ENCODE measurements at regions not wholly inside any gene's neighbourhood (a gene's known extent, or its start where the extent isn't known, plus 50 kb on each side); places are given as distances from the start of the nearest gene placed in this dataset.
A peak's percentile ranks its signal among the peaks of the same experiment; 100 is the strongest.

DNA sequence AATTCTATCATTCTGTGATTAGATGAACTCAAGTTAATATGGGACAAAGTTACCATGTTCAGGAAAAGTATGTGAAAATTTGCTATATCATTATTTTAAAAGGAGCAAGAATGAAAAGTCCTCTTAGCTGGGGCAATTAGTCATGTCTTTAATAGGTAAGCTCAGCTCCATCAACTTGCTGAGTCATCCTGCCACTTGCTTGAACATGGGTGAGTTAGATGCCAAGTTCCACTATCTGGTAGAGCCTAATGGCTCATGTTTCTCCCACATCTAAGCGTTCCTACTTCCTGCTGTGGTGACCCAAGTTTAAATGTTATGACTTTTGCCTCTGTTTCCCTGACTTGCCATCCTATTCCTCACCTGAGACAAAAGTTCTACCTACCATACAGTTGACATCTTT lies 276.8 kb downstream of the ZNF674 start:
- H3K27ac ChIP-seq, result no peak overlapping the region
- DNase-seq (ENCODE audit: low spot score), result peak; percentile 43
- TF ChIP-seq, protein P1, sequence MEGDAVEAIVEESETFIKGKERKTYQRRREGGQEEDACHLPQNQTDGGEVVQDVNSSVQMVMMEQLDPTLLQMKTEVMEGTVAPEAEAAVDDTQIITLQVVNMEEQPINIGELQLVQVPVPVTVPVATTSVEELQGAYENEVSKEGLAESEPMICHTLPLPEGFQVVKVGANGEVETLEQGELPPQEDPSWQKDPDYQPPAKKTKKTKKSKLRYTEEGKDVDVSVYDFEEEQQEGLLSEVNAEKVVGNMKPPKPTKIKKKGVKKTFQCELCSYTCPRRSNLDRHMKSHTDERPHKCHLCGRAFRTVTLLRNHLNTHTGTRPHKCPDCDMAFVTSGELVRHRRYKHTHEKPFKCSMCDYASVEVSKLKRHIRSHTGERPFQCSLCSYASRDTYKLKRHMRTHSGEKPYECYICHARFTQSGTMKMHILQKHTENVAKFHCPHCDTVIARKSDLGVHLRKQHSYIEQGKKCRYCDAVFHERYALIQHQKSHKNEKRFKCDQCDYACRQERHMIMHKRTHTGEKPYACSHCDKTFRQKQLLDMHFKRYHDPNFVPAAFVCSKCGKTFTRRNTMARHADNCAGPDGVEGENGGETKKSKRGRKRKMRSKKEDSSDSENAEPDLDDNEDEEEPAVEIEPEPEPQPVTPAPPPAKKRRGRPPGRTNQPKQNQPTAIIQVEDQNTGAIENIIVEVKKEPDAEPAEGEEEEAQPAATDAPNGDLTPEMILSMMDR (conservative IDR thresholded peaks at IDR 0.05; ENCODE audit: low read depth), result no peak
- ChIA-PET POLR2A (ENCODE audit: low non-redundant PET) (no interaction called here), CTCF (no interaction called here)

DNA sequence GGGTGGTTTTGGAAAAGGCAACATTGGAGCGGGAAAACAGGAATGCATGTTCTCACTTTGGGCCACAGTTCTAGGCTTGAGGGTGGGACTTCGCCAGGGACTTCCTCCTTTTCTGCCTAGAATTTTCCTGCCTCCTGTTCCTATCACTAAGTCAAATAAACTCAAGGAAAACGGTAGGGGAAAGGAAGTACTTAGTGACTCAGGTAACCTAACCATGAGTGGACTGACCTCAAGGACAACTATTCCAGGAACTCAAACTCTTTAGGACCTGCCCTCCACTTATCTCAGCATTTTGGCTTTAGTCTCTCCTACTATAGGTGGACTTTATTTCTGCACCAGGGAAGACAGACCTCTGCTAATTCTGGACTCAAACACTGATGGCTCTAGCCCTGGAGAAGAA lies 281.7 kb downstream of the ZNF674 start:
- no peak overlapping the region for H3K27ac ChIP-seq
- ChIA-PET CTCF (no interaction called here), POLR2A (ENCODE audit: low non-redundant PET) (no interaction called here)
- DNase-seq (ENCODE audit: low spot score), result no peak
- TF ChIP-seq, protein P1 (conservative IDR thresholded peaks at IDR 0.05; ENCODE audit: low read depth), result no peak

DNA sequence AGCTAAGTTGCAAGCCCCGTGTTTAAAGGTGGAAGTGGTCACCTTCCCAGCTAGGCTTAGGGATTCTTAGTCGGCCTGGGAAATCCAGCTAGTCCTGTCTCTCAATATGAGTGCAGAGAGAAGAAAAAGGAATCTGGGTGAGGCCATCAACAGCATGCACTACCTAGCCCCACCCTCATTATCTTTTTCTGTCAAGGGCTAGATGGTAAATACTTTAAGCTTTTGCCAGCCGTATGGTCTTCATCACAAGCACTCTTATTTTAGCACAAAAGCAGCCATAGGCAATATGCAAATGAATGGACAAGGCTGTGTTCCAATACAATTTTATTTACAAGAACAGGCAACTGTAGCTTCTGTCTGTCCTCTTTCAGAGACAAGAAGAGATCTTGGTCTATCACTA lies 282.9 kb downstream of the ZNF674 start:
- POLR2A ChIA-PET (ENCODE audit: low non-redundant PET), result no interaction called here
- CTCF ChIA-PET, result no interaction called here
- no peak for DNase-seq (ENCODE audit: low spot score)
- H3K27ac ChIP-seq, result no peak overlapping the region
- TF ChIP-seq, protein P1 (conservative IDR thresholded peaks at IDR 0.05; ENCODE audit: low read depth), result no peak

DNA sequence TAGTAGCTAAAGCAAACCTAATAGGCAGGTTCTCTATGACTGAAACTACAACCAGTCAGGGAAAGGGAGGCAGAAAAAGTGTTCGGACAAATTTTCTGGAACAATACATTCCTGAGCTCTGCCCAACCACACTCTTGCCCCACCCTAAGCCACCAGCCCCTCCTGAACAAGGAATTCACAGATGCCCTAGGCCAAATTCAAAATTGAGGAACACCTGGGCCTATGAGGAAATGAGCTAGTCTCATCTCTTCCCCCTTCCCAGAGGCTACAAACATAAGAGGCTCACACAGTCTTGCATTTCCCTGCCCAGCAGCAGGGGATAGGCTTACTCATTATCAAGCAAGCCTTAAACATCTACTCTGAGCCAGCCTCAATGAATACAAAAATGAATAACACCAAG lies 284.7 kb downstream of the ZNF674 start:
- POLR2A ChIA-PET (ENCODE audit: low non-redundant PET), result no interaction called here
- peak overlapping the region; percentile 55; the same call in 1 of the 2 replicates for H3K27ac ChIP-seq
- CTCF ChIA-PET, result interaction anchor here (0.5 to 1.1 kb wide), 3 partner anchors 70 to 140 kb away, joined by 3 to 4 read pairs (median 3); no protein-coding TSS in a partner anchor
- TF ChIP-seq, protein P1 (conservative IDR thresholded peaks at IDR 0.05; ENCODE audit: low read depth), result no peak
- peak; percentile 69 for DNase-seq (ENCODE audit: low spot score)

DNA sequence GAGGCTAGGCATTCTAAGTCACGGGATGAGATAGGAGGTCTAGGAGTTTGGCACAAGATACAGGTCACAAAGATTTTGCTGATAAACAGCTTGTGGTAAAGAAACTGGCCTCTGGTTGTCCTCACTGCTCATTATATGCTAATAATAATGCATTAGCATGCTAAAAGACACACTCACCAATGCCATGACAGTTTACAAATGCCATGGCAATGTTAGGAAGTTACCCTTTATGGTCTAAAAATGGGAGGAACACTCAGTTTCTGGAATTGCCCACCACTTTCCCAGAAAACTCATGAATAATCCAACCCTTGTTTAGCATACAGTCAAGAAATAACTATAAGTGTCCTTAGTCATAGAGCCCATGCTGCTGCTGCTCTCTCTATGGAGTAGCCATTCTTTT lies 286.9 kb downstream of the ZNF674 start:
- CTCF ChIA-PET, result no interaction called here
- POLR2A ChIA-PET (ENCODE audit: low non-redundant PET), result no interaction called here
- TF ChIP-seq, protein P1 (conservative IDR thresholded peaks at IDR 0.05; ENCODE audit: low read depth), result no peak
- DNase-seq (ENCODE audit: low spot score), result no peak
- no peak overlapping the region for H3K27ac ChIP-seq

DNA sequence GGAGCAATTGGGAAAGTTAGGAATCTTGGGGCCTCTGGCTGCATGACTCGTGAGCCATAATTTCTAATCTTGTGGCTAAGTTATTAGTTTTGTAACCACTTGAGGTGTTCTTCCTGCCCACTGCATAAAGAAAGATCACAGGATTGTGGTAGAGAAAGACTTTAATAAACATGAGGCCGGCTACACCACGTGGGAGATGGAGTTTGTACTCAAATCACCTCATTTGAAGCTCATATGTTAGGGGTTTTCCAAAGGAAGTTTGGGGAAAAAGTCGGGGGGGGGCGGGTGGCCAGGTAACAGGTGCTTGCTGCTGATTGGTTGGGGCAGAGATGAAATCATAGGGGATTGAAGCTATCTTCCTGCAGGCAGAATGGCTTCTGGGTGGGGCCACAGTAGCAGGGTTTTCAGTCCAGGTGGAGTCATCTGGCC lies 287.8 kb downstream of the ZNF674 start:
- ChIA-PET POLR2A (ENCODE audit: low non-redundant PET) (no interaction called here), CTCF (no interaction called here)
- TF ChIP-seq, protein P1 (conservative IDR thresholded peaks at IDR 0.05; ENCODE audit: low read depth), result no peak
- no peak overlapping the region for H3K27ac ChIP-seq
- DNase-seq (ENCODE audit: low spot score), result no peak

DNA sequence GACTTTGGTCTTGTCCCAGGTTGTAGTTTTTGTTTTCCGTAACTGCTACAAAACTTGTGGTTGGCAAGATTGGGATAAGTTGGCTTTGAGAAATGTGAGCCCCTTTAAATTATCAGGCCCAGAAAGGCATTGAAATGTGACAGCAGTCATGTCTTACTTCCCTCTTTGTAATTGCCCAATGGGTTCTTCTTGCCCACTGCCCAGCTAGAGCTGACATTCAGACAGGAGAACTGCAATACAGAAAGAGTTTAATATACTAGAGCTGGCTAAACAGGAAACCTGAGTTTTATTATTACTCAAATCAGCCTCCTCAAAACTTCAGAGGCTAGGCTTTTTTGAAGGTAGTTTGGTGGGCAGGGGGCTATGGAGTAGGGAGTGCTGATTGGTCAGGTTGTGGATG lies 288.3 kb downstream of the ZNF674 start:
- no peak overlapping the region for H3K27ac ChIP-seq
- DNase-seq (ENCODE audit: low spot score), result no peak
- POLR2A ChIA-PET (ENCODE audit: low non-redundant PET), result no interaction called here
- TF ChIP-seq, protein P1 (conservative IDR thresholded peaks at IDR 0.05; ENCODE audit: low read depth), result no peak
- CTCF ChIA-PET, result no interaction called here

All from RWPE1 (cell line).